GM18861 (cell line): ENCODE measurements at regions not wholly inside any gene's neighbourhood (a gene's known extent, or its start where the extent isn't known, plus 50 kb on each side); places are given as distances from the start of the nearest gene placed in this dataset.
"Not testable (repeated sequence)": the region's sequence is repeated elsewhere in the genome, so short reads cannot be mapped to it uniquely, and the experiment has no call there.

Experiments used
- ATAC-seq: cut with Tn5 transposase; IDR thresholded peaks from one replicate; pipeline ENCODE4 v1.9.1; 2021; ENCODE audit not compliant: unreplicated experiment

DNA sequence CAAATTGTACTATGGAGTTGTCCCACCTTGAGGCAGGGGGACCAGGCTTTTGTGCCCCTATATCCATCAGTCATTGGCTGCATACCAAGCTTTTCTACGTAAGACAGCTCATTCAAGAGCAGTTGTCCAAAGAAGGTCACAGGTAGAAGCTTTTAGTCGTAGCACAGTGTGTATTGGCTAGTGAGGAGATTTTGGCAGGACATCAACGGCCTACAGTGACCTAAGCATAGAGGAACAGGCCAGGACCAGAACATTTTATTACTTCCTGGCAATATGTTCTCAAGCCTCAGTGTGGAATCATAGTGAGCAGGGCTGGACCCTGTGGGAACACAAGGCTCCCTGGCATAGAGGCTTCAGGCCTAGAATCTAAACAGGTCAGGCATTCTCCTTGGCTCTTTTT is 105.4 kb upstream of the ANKRD28 start:
- no peak for ATAC-seq

DNA sequence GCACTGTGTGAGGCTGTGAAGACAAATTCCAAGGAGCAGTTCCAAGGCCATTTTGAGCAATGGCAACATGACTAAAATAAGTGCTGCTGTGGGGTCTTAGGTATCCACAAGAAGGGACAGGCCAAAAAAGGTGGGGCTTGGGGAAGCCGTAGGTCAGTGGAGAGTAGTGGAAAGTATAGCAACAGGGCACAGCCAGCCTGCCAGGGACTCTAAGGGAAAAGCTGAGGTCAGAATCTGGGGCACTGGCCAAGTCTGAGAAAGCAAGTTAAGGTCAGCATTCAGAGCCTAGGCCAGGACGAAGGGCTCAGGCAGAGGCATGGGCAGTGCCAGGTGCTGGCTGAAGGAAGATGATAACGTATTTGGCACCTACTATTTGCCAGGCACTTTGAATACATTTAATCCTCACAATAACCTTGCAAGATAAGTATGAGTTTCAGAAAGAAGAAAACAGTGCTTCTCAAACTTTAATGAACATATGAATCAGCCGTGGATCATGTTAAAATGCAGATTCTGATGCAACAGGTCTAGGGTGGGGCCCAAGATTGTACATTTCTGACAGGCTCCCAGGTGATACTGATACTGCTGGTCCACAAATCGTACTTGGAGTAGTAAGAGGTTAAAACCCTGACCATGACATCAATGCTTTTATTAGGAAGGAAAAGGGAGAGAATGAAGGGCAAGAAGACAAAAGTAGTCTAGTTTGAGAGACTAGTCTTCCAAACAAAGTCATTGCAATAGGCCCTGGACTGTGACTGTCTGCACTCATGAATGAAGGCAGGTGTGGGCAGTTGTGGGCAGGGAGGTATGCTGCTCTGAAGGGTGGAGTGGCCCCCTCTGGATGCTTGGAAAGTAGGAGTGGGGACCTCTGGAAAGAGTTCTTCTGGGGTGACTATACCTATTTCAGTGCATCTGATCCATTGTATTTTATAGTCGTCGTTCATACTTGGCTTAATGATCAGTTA is 106.3 kb upstream of the ANKRD28 start:
- ATAC-seq, result no peak

- ATAC-seq, result no peak
Observed at GRCh38 chr3:15905041-15905440, 107.3 kb upstream of the ANKRD28 start.

GRCh38 chr3:15907403-15907802 is 109.6 kb upstream of the ANKRD28 start:
- ATAC-seq, result not testable (repeated sequence)

- no peak for ATAC-seq
Observed at GRCh38 chr3:15918988-15919387, 121.2 kb upstream of the ANKRD28 start.

- no peak for ATAC-seq
Observed at GRCh38 chr3:15919971-15920370, 122.2 kb upstream of the ANKRD28 start.

GRCh38 chr3:15923640-15924405 is 126.0 kb upstream of the ANKRD28 start:
- no peak for ATAC-seq

- ATAC-seq, result no peak
Observed at GRCh38 chr3:15924914-15925313, 127.1 kb upstream of the ANKRD28 start.

DNA sequence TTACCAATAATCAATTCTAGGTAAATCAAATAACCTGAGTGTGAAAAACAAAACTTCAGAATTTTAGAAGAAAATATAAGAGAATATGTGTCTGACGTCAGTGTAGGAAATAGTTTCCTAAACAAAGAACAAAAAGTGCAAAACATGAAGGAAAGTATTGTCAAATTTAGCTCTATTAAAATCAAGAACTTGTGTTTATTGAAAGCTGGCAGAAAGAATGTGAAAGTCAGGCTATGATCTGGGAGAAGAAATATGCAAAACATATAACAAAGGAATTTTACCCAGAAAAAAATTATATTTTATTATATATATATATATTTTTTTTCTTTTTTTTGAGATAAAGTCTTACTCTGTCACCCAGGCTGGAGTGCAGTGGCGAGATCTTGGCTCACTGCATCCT is 129.1 kb upstream of the ANKRD28 start:
- no peak for ATAC-seq

DNA sequence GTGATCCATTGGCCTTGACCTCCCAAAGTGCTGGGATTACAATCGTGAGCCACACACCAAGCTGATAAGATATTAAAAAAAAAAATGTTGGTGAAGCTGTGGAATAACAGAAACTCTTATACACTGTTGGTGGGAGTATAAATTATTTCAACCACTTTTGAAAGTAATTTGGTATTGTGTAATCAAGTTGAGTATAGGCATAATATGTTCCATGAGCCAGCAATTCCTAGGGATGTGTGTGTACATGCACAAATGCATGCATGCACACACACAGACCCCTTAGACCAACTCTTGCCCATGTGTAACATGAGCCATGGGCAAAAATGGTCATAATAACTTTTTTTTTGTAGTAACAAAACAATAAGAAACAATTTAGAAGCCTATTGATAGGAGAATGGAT is 130.2 kb upstream of the ANKRD28 start:
- no peak for ATAC-seq

GRCh38 chr3:15929944-15930571 is 132.3 kb upstream of the ANKRD28 start:
- no peak for ATAC-seq

DNA sequence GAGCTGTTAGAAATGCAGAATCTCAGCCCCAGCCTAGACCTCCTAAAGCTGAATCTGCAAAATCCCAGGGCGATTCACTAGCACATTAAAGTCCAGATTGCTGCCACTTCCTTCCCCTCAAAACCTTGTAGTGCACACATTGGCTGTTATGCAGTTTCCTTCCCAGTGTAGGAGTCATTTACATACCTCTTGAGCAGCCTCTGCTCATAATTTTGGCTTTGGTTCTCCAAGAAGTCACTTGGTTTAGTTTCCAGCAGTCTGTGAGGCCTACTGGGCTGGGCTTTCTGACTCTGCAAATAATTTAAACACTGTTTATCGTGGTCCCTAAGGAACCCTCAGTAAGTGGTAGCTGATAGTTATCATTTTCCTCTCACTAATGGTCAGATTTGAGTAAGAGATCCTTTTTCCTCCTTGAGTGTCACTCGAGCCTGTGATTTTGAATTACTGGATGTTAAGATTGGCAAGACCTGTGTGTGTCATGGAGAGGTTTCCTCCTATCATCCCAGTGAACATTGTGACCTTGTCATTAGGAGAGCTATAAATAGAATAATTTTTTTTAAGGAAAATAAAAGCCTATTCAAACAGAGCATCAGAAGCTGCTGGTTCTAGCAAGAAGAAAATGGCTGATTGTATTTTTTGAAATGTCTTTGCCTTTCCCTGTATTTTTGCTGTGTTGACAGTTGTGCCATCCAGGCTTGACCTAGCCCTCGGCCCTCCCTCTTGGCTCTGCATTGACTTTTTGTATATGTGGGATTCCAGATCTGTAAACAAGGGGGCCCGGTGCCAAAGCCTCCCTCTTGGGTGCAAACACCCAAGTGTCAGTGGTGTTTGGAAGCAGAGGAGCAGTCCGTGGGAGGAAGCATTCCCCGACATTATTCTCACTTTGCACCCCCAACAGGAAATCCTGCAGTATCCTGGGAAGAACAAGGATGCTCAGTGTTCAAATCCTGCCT is 134.8 kb upstream of the ANKRD28 start:
- ATAC-seq, result no peak

DNA sequence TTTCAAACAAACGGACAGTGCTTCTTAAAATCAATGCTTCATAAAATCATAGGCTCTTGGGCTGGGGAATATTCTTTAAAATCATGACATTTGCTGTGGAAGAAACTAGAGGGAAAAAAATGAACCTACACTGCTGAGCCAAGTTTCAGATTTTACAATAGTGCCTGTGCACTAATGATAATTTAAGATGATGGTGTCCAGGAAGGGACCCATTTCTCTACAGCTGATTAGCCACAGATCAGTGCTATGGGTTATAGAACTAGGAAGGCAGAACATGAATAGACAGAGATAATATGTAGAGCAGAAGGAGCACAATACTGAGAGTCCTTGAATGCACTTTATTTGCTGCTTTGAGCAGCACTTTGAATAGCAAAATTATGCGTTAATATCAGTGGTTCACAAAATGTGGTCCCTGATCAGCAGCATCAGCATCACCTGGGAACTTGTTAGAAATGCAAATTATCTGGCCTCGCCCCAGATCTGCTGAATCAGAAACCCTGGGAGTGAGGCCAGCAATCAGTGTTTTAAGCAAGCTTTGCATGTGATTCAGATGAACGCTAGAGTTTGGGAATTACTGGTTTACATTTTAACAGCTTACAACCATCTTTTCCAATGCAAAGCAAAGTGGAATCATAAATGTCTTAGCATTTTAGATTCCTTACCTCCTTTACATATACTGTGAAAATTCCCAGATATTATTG is 135.8 kb upstream of the ANKRD28 start:
- ATAC-seq, result no peak

GRCh38 chr3:15934389-15935195 is 136.8 kb upstream of the ANKRD28 start:
- no peak for ATAC-seq

GRCh38 chr3:15936312-15936711 is 138.5 kb upstream of the ANKRD28 start:
- ATAC-seq, result no peak

DNA sequence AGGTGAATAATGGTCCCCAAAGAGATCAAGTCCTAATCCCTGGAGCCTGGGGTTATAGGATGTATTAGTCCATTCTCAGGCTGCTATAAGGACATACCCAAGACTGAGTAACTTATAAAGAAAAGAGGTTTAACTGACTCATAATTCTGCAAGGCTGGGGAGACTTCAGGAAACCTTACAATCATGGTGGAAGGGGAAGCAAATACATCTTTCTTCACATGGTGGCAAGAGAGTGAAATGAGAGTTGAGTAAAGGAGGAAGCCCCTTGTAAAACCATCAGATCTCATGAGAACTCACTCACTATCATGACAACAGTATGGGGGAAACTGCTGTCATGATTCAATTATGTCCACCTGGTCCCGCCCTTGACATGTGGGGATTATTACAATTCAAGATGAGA is 142.9 kb upstream of the ANKRD28 start:
- ATAC-seq, result no peak

DNA sequence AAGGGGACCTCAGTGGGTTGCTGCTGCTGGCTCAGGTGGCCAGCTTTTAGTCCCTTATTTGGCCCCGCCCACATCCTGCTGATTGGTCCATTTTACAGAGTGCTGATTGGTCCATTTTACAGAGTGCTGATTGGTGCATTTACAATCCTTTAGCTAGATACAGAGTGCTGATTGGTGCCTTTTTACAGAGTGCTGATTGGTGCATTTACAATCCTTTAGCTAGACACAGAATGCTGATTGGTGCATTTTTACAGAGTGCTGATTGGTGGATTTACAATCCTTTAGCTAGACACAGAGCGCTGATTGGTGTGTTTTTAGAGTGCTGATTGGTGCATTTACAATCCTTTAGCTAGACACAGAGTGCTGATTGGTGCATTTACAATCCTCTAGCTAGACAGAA is 143.7 kb upstream of the ANKRD28 start:
- ATAC-seq, result not testable (repeated sequence)

- ATAC-seq, result no peak
Observed at GRCh38 chr3:15941958-15942357, 144.2 kb upstream of the ANKRD28 start.

- no peak for ATAC-seq
Observed at GRCh38 chr3:15942462-15942861, 144.7 kb upstream of the ANKRD28 start.
